ENCODE measurements at regions not wholly inside any gene's neighbourhood (a gene's known extent, or its start where the extent isn't known, plus 50 kb on each side); places are given as distances from the start of the nearest gene placed in this dataset.
A peak's percentile ranks its signal among the peaks of the same experiment; 100 is the strongest.

DNA sequence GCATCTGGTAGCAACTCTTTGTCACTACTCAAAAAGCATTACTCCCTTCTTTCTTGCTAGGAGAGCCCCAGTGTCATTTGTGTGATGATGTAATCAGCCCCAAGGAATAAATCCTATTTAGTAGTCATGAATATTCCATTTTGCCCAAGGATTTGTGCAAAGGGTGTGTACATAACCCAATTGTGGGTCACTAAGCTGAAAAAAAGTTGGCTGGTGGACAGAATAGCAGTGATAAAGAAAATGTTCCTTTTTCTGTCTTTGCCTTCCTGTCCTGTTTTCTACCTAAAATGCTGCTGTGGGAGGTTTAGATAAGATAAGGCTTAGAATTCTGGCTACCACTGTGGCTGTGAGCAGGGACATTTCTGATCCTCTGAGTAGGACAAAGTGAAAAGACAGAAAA is 223.1 kb upstream of the ITGA1 start:
- TF ChIP-seq, protein P1, sequence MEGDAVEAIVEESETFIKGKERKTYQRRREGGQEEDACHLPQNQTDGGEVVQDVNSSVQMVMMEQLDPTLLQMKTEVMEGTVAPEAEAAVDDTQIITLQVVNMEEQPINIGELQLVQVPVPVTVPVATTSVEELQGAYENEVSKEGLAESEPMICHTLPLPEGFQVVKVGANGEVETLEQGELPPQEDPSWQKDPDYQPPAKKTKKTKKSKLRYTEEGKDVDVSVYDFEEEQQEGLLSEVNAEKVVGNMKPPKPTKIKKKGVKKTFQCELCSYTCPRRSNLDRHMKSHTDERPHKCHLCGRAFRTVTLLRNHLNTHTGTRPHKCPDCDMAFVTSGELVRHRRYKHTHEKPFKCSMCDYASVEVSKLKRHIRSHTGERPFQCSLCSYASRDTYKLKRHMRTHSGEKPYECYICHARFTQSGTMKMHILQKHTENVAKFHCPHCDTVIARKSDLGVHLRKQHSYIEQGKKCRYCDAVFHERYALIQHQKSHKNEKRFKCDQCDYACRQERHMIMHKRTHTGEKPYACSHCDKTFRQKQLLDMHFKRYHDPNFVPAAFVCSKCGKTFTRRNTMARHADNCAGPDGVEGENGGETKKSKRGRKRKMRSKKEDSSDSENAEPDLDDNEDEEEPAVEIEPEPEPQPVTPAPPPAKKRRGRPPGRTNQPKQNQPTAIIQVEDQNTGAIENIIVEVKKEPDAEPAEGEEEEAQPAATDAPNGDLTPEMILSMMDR (IDR thresholded peaks at IDR 0.05; ENCODE audit: poor library complexity, severe bottlenecking): no peak
- Histone ChIP-seq H3K27ac (ENCODE audit: poor library complexity, severe bottlenecking) (no peak overlapping the region), H3K9me3 (ENCODE audit: severe bottlenecking) (no peaks in the 10 kb centered on the region), H3K4me3 (ENCODE audit: severe bottlenecking) (no peak overlapping the region), H3K27me3 (ENCODE audit: insufficient read depth, poor library complexity, severe bottlenecking) (peaks cover 24% of the 10 kb centered on the region), H3K4me1 (ENCODE audit: insufficient read depth, poor library complexity, severe bottlenecking) (no peaks in the 10 kb centered on the region), H3K36me3 (ENCODE audit: low read depth) (no peaks in the 10 kb centered on the region)
- DNase-seq (ENCODE audit: low spot score) (no peak), ATAC-seq (ENCODE audit: low read depth) (no peak)

DNA sequence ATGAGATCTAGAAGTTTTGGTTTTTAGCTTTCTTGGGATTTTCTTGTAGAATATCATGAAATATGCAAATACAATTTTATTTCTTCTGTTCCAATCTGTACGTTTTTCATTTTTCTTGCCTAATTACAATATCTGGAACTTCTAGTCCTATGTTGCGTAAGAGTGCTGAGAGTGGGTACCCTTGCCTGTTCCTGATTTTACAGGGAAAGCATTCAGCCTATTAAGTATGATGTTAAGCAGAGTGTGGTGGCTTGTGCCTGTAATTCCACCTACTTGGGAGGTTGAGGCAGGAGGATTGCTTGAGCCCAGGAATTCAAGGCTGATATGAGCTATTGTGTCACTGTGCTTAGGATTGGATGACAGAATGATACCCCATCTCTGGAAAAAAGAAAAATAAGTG is 210.2 kb upstream of the ITGA1 start:
- TF ChIP-seq, protein P1 (IDR thresholded peaks at IDR 0.05; ENCODE audit: poor library complexity, severe bottlenecking): no peak
- H3K4me1 ChIP-seq (ENCODE audit: insufficient read depth, poor library complexity, severe bottlenecking): no peaks in the 10 kb centered on the region
- H3K36me3 ChIP-seq (ENCODE audit: low read depth): no peaks in the 10 kb centered on the region
- no peak overlapping the region for H3K4me3 ChIP-seq (ENCODE audit: severe bottlenecking)
- ATAC-seq (ENCODE audit: low read depth) (no peak), DNase-seq (ENCODE audit: low spot score) (no peak)
- no peaks in the 10 kb centered on the region for H3K27me3 ChIP-seq (ENCODE audit: insufficient read depth, poor library complexity, severe bottlenecking)
- H3K9me3 ChIP-seq (ENCODE audit: severe bottlenecking): no peaks in the 10 kb centered on the region
- H3K27ac ChIP-seq (ENCODE audit: poor library complexity, severe bottlenecking): no peak overlapping the region

DNA sequence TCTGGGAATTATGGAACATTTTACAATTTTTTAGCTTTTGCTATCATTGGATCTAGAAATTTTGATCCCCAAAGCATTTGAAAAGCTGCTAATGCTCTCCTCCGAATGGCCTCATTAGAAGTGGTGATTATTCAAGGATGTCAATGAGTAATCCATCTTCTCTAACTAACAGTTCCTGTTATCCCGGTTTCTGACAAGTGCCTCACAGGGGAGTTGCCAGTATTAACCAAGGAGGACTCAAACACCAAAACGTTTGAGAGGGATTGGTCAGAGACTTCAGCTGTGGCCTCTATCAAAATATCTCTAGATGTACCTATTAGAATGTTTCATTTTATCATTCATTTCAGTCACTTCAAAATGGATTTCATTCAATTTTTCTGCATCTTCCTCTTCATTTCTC is 208.3 kb upstream of the ITGA1 start:
- Histone ChIP-seq H3K27ac (ENCODE audit: poor library complexity, severe bottlenecking) (no peak overlapping the region), H3K4me1 (ENCODE audit: insufficient read depth, poor library complexity, severe bottlenecking) (no peaks in the 10 kb centered on the region), H3K4me3 (ENCODE audit: severe bottlenecking) (no peak overlapping the region), H3K27me3 (ENCODE audit: insufficient read depth, poor library complexity, severe bottlenecking) (no peaks in the 10 kb centered on the region), H3K36me3 (ENCODE audit: low read depth) (no peaks in the 10 kb centered on the region), H3K9me3 (ENCODE audit: severe bottlenecking) (no peaks in the 10 kb centered on the region)
- ATAC-seq (ENCODE audit: low read depth): peak; percentile 33; the same call in 1 of the 3 replicates
- TF ChIP-seq, protein P1 (IDR thresholded peaks at IDR 0.05; ENCODE audit: poor library complexity, severe bottlenecking): no peak
- no peak for DNase-seq (ENCODE audit: low spot score)

DNA sequence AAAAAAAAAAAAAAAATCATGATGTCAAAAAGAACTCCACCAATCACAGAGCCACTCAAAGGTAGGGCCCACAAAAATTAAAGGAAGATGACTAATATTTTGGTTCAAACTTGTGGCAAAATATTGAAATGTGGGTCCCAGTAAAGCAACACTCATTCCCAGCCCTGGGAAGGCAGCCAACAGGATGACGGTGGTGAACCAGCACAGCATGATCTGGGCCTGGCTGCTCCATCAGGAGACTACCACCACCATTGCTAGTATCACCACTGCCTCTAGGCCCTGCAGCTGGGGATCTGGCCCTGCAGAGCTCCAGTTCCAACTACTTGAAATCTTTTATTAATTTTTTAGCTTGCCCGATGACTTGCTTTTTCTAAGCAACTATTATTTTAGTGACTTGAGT is 206.8 kb upstream of the ITGA1 start:
- Histone ChIP-seq H3K4me3 (ENCODE audit: severe bottlenecking) (no peak overlapping the region), H3K27ac (ENCODE audit: poor library complexity, severe bottlenecking) (no peak overlapping the region), H3K27me3 (ENCODE audit: insufficient read depth, poor library complexity, severe bottlenecking) (no peaks in the 10 kb centered on the region), H3K9me3 (ENCODE audit: severe bottlenecking) (no peaks in the 10 kb centered on the region), H3K4me1 (ENCODE audit: insufficient read depth, poor library complexity, severe bottlenecking) (no peaks in the 10 kb centered on the region), H3K36me3 (ENCODE audit: low read depth) (no peaks in the 10 kb centered on the region)
- ATAC-seq (ENCODE audit: low read depth) (peak; percentile 70; the same call in 2 of the 3 replicates), DNase-seq (ENCODE audit: low spot score) (no peak)
- TF ChIP-seq, protein P1 (IDR thresholded peaks at IDR 0.05; ENCODE audit: poor library complexity, severe bottlenecking): no peak

DNA sequence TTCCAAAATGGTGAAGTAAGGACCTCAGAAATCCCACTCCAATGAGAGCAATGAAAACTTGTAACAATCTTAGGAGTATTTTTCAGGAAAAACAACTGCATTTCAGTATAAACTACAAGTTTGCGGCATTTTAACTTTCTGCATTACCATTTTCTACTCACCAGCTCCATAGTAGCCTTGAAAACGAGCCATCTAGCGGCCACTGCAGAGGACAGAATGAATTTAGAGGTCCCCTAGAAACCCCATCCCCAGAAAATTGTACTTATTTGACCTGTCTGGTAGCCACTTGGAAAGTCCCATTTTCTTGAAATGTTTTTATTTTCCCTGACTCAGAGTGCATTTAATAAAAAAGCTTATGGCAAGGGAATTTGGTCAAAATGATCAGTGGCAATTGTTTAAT is 205.4 kb upstream of the ITGA1 start:
- DNase-seq (ENCODE audit: low spot score): no peak
- TF ChIP-seq, protein P1 (IDR thresholded peaks at IDR 0.05; ENCODE audit: poor library complexity, severe bottlenecking): peak; percentile 31
- H3K9me3 ChIP-seq (ENCODE audit: severe bottlenecking): no peaks in the 10 kb centered on the region
- no peaks in the 10 kb centered on the region for H3K36me3 ChIP-seq (ENCODE audit: low read depth)
- peaks cover 7% of the 10 kb centered on the region for H3K27me3 ChIP-seq (ENCODE audit: insufficient read depth, poor library complexity, severe bottlenecking)
- H3K4me3 ChIP-seq (ENCODE audit: severe bottlenecking): no peak overlapping the region
- H3K27ac ChIP-seq (ENCODE audit: poor library complexity, severe bottlenecking): no peak overlapping the region
- H3K4me1 ChIP-seq (ENCODE audit: insufficient read depth, poor library complexity, severe bottlenecking): no peaks in the 10 kb centered on the region
- no peak for ATAC-seq (ENCODE audit: low read depth)

All from RWPE2 (cell line).